ENCODE measurements at regions not wholly inside any gene's neighbourhood (a gene's known extent, or its start where the extent isn't known, plus 50 kb on each side); places are given as distances from the start of the nearest gene placed in this dataset.

GRCh38 chr16:65641049-65641761 is 519.3 kb upstream of the CDH11 start:
- TF ChIP-seq CTCF (IDR thresholded peaks at IDR 0.05) (no peak), POLR2A (IDR thresholded peaks at IDR 0.05) (no peak)

All from Peyer's patch (tissue), 4 donors.